ENCODE measurements at regions not wholly inside any gene's neighbourhood (a gene's known extent, or its start where the extent isn't known, plus 50 kb on each side); places are given as distances from the start of the nearest gene placed in this dataset.

DNA sequence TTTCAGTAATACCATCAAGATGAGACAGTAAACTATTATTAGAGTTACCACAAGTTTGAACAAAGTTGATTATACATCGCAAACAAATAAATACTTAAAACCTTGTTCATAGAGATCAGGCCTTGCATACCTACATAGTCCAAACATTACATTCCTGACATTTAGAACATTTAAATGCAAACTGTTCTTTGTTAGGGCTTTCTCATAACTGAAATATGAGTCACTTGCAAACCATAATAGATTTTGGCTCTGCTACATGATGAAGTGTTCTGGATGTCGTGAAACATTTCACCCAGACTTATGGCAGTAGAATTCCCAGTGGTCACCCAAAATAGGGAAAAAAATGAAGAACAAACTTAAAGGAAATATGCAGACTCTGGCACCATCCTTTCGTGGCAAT lies 75.0 kb downstream of the FAT4 start:
- Histone ChIP-seq H4K20me1 (ENCODE audit: control insufficient read depth, insufficient read depth) (no peaks in the 10 kb centered on the region), H2AFZ (ENCODE audit: control insufficient read depth, low read depth, low read length) (no peak overlapping the region), H3K9me3 (replicated peaks; ENCODE audit: control insufficient read depth, insufficient read depth, low read length) (no peaks in the 10 kb centered on the region), H3K27me3 (replicated peaks in 1 of 2; ENCODE audit: control insufficient read depth in 2 of 2, insufficient read depth in 2 of 2, low read length in 1 of 2) (no peaks in the 10 kb centered on the region), H3K4me3 (no peak overlapping the region), H3K79me2 (ENCODE audit: control insufficient read depth, insufficient read depth, low read length) (no peaks in the 10 kb centered on the region), H3K36me3 (ENCODE audit: control insufficient read depth in 2 of 2, insufficient read depth in 2 of 2, low read length in 1 of 2) (no peaks in the 10 kb centered on the region), H3K4me1 (ENCODE audit: control insufficient read depth, insufficient read depth, low read length) (no peaks in the 10 kb centered on the region), H3K27ac (ENCODE audit: control insufficient read depth, insufficient read depth) (no peak overlapping the region), H3K9ac (ENCODE audit: control insufficient read depth, insufficient read depth, low read length) (no peak overlapping the region), H3K4me2 (ENCODE audit: control insufficient read depth, insufficient read depth) (no peak overlapping the region)
- CTCF ChIA-PET: no interaction called here
- no peak for ATAC-seq
- no TSS peak for BruUV-seq (replicated peaks)
- POLR2A ChIA-PET: no interaction called here
- no peak for FAIRE-seq
- DNase-seq (ENCODE audit: low read depth, low spot score): no peak
- SMC1A ChIA-PET (ENCODE audit: uncharacterized antibody, unreplicated experiment): no interaction called here
- RAD21 ChIA-PET (ENCODE audit: unreplicated experiment): no interaction called here
- in situ Hi-C loops (cut with MboI) (no loop called here), intact Hi-C loops (cut with micrococcal nuclease; ENCODE audit: unreplicated experiment) (no loop called here)
- WGBS (ENCODE audit: insufficient coverage, insufficient replicate concordance, low lambda C conversion rate, missing lambda C conversion rate): 2% methylated on average over 3 of the region's 3 CpGs
- no peak for TF ChIP-seq KAT2A (conservative IDR thresholded peaks at IDR 0.05; ENCODE audit: control insufficient read depth, low read depth, low read length)
- no peak for TF ChIP-seq NR2C1 (IDR thresholded peaks at IDR 0.05)
- TF ChIP-seq BCL11A (IDR thresholded peaks at IDR 0.05; ENCODE audit: low read depth, low read length): no peak
- no peak for TF ChIP-seq RFX5 (IDR thresholded peaks at IDR 0.05; ENCODE audit: low read depth, low read length)
- no peak for TF ChIP-seq MXI1 (IDR thresholded peaks at IDR 0.05; ENCODE audit: low read depth, low read length)
- TF ChIP-seq SMARCA5 (IDR thresholded peaks at IDR 0.05): no peak
- TF ChIP-seq, protein P1, sequence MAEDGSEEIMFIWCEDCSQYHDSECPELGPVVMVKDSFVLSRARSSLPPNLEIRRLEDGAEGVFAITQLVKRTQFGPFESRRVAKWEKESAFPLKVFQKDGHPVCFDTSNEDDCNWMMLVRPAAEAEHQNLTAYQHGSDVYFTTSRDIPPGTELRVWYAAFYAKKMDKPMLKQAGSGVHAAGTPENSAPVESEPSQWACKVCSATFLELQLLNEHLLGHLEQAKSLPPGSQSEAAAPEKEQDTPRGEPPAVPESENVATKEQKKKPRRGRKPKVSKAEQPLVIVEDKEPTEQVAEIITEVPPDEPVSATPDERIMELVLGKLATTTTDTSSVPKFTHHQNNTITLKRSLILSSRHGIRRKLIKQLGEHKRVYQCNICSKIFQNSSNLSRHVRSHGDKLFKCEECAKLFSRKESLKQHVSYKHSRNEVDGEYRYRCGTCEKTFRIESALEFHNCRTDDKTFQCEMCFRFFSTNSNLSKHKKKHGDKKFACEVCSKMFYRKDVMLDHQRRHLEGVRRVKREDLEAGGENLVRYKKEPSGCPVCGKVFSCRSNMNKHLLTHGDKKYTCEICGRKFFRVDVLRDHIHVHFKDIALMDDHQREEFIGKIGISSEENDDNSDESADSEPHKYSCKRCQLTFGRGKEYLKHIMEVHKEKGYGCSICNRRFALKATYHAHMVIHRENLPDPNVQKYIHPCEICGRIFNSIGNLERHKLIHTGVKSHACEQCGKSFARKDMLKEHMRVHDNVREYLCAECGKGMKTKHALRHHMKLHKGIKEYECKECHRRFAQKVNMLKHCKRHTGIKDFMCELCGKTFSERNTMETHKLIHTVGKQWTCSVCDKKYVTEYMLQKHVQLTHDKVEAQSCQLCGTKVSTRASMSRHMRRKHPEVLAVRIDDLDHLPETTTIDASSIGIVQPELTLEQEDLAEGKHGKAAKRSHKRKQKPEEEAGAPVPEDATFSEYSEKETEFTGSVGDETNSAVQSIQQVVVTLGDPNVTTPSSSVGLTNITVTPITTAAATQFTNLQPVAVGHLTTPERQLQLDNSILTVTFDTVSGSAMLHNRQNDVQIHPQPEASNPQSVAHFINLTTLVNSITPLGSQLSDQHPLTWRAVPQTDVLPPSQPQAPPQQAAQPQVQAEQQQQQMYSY (CRISPR knock-in tag; IDR thresholded peaks at IDR 0.05): no peak
- TF ChIP-seq FOXK2 (IDR thresholded peaks at IDR 0.05): no peak
- TF ChIP-seq SREBF1 (IDR thresholded peaks at IDR 0.05; ENCODE audit: low read length): no peak
- TF ChIP-seq, protein P2, sequence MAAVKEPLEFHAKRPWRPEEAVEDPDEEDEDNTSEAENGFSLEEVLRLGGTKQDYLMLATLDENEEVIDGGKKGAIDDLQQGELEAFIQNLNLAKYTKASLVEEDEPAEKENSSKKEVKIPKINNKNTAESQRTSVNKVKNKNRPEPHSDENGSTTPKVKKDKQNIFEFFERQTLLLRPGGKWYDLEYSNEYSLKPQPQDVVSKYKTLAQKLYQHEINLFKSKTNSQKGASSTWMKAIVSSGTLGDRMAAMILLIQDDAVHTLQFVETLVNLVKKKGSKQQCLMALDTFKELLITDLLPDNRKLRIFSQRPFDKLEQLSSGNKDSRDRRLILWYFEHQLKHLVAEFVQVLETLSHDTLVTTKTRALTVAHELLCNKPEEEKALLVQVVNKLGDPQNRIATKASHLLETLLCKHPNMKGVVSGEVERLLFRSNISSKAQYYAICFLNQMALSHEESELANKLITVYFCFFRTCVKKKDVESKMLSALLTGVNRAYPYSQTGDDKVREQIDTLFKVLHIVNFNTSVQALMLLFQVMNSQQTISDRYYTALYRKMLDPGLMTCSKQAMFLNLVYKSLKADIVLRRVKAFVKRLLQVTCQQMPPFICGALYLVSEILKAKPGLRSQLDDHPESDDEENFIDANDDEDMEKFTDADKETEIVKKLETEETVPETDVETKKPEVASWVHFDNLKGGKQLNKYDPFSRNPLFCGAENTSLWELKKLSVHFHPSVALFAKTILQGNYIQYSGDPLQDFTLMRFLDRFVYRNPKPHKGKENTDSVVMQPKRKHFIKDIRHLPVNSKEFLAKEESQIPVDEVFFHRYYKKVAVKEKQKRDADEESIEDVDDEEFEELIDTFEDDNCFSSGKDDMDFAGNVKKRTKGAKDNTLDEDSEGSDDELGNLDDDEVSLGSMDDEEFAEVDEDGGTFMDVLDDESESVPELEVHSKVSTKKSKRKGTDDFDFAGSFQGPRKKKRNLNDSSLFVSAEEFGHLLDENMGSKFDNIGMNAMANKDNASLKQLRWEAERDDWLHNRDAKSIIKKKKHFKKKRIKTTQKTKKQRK (IDR thresholded peaks at IDR 0.05; ENCODE audit: low read depth, low read length): no peak
- TF ChIP-seq, protein P3, sequence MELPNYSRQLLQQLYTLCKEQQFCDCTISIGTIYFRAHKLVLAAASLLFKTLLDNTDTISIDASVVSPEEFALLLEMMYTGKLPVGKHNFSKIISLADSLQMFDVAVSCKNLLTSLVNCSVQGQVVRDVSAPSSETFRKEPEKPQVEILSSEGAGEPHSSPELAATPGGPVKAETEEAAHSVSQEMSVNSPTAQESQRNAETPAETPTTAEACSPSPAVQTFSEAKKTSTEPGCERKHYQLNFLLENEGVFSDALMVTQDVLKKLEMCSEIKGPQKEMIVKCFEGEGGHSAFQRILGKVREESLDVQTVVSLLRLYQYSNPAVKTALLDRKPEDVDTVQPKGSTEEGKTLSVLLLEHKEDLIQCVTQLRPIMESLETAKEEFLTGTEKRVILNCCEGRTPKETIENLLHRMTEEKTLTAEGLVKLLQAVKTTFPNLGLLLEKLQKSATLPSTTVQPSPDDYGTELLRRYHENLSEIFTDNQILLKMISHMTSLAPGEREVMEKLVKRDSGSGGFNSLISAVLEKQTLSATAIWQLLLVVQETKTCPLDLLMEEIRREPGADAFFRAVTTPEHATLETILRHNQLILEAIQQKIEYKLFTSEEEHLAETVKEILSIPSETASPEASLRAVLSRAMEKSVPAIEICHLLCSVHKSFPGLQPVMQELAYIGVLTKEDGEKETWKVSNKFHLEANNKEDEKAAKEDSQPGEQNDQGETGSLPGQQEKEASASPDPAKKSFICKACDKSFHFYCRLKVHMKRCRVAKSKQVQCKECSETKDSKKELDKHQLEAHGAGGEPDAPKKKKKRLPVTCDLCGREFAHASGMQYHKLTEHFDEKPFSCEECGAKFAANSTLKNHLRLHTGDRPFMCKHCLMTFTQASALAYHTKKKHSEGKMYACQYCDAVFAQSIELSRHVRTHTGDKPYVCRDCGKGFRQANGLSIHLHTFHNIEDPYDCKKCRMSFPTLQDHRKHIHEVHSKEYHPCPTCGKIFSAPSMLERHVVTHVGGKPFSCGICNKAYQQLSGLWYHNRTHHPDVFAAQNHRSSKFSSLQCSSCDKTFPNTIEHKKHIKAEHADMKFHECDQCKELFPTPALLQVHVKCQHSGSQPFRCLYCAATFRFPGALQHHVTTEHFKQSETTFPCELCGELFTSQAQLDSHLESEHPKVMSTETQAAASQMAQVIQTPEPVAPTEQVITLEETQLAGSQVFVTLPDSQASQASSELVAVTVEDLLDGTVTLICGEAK (IDR thresholded peaks at IDR 0.05; ENCODE audit: borderline replicate concordance): no peak
- TF ChIP-seq MYC (IDR thresholded peaks at IDR 0.05; ENCODE audit: insufficient read depth, insufficient read length, insufficient replicate concordance, low read length, severe bottlenecking): no peak
- TF ChIP-seq SMAD1 (IDR thresholded peaks at IDR 0.05; ENCODE audit: low read depth, partially characterized antibody): no peak
- TF ChIP-seq RAD21 (IDR thresholded peaks at IDR 0.05; ENCODE audit: insufficient read depth, low read depth, low read length): no peak
- TF ChIP-seq POLR2A (IDR thresholded peaks at IDR 0.05; ENCODE audit: low read depth, low read length): no peak
- no peak for TF ChIP-seq IKZF1 (conservative IDR thresholded peaks at IDR 0.05)
